OCI-LY1 (cell line): ENCODE measurements at regions not wholly inside any gene's neighbourhood (a gene's known extent, or its start where the extent isn't known, plus 50 kb on each side); places are given as distances from the start of the nearest gene placed in this dataset.

Source experiments
- H2AFZ ChIP-seq: fragments of 200-600 bp; sonication (generic), shearing (Covaris generic); 2 replicates; pipeline ENCODE4 v1.6.0; 2014; ENCODE audit warnings: antibody characterized with exemption, mild to moderate bottlenecking, low read length
- H3F3A ChIP-seq: fragments of 200-600 bp; sonication (generic), shearing (Covaris generic); 2 replicates; pipeline ENCODE4 v1.6.0; 2014; ENCODE audit warnings: mild to moderate bottlenecking, antibody characterized with exemption, low read length, moderate library complexity; ENCODE audit not compliant: insufficient read depth
- H3K27ac ChIP-seq: fragments of 200-600 bp; sonication (generic); 2 replicates; pipeline ENCODE4 v1.5.1; 2014; ENCODE audit warnings: low read length, mixed run types, mild to moderate bottlenecking, low read depth; ENCODE audit not compliant: poor library complexity, severe bottlenecking
- H3K27me3 ChIP-seq: fragments of 200-600 bp; sonication (generic); 2 replicates; pipeline ENCODE4 v1.6.0; 2014; ENCODE audit warnings: antibody characterized with exemption, mild to moderate bottlenecking, low read length, moderate library complexity; ENCODE audit not compliant: insufficient read depth
- H3K36me3 ChIP-seq: fragments of 200-600 bp; sonication (generic); 2 replicates; pipeline ENCODE4 v1.6.1; 2014; ENCODE audit warnings: mild to moderate bottlenecking, antibody characterized with exemption, low read length, moderate library complexity, mixed read lengths; ENCODE audit not compliant: insufficient read depth
- H3K4me1 ChIP-seq: fragments of 200-600 bp; sonication (generic); 2 replicates; pipeline ENCODE4 v1.5.1; 2014; ENCODE audit warnings: mild to moderate bottlenecking, low read length, moderate library complexity; ENCODE audit not compliant: insufficient read depth, severe bottlenecking
- H3K4me2 ChIP-seq: fragments of 200-600 bp; sonication (generic), shearing (Covaris generic); 2 replicates; pipeline ENCODE4 v1.6.1; 2014; ENCODE audit warnings: low read length
- H3K4me3 ChIP-seq: fragments of 200-600 bp; sonication (generic); 2 replicates; pipeline ENCODE4 v1.5.1; 2014; ENCODE audit warnings: low read length, low read depth, mild to moderate bottlenecking, mixed read lengths; ENCODE audit not compliant: poor library complexity, severe bottlenecking
- H3K79me2 ChIP-seq: fragments of 200-600 bp; shearing (Covaris generic); 2 replicates; pipeline ENCODE4 v1.6.1; 2016; ENCODE audit warnings: mixed run types, low read length, mixed read lengths; ENCODE audit not compliant: insufficient read depth
- H3K9ac ChIP-seq: fragments of 200-600 bp; sonication (generic), shearing (Covaris generic); 2 replicates; pipeline ENCODE4 v1.6.1; 2014; ENCODE audit warnings: mild to moderate bottlenecking, low read length, mixed read lengths
- H3K9me2 ChIP-seq: fragments of 200-600 bp; sonication (generic), shearing (Covaris generic); 2 replicates; pipeline ENCODE4 v1.6.1; 2014; ENCODE audit warnings: low read depth, mild to moderate bottlenecking, low read length, mixed read lengths
- H3K9me3 ChIP-seq: fragments of 200-600 bp; shearing (Covaris generic); 2 replicates; pipeline ENCODE4 v1.6.1; 2014; ENCODE audit warnings: low read length, mixed read lengths
- H4K20me1 ChIP-seq: fragments of 200-600 bp; sonication (generic), shearing (Covaris generic); 2 replicates; pipeline ENCODE4 v1.6.0; 2016; ENCODE audit warnings: mild to moderate bottlenecking, low read length; ENCODE audit not compliant: insufficient read depth
- EZH2 ChIP-seq: fragments of 200-600 bp; sonication (generic), shearing (Covaris generic); IDR thresholded peaks from 2 replicates; pipeline ENCODE4 v1.8.0; 2017; ENCODE audit warnings: borderline replicate concordance, mixed run types, mild to moderate bottlenecking, antibody characterized with exemption, low read length, moderate library complexity, mixed read lengths
- TF ChIP-seq, protein P1 (sequence below): fragments of 200-600 bp; sonication (generic), shearing (Covaris generic); IDR thresholded peaks from 2 replicates; pipeline ENCODE4 v1.5.1; 2017; ENCODE audit warnings: mild to moderate bottlenecking, antibody characterized with exemption, low read length, moderate library complexity, mixed read lengths

GRCh38 chrX:42992199-42992943 lies 214.4 kb upstream of the PPP1R2C start:
- Histone ChIP-seq H3K9me3 (no peaks in the 10 kb centered on the region), H3F3A (no peaks in the 10 kb centered on the region; the same call in 1 of the 2 replicates), H3K9me2 (no peaks in the 10 kb centered on the region), H3K4me2 (no peak overlapping the region), H3K27ac (peak overlapping the region; percentile 74), H3K27me3 (no peaks in the 10 kb centered on the region), H3K9ac (no peak overlapping the region), H3K36me3 (no peaks in the 10 kb centered on the region; the same call in 1 of the 2 replicates), H3K79me2 (no peaks in the 10 kb centered on the region), H3K4me3 (no peak overlapping the region), H4K20me1 (no peaks in the 10 kb centered on the region), H3K4me1 (peaks cover 84% of the 10 kb centered on the region), H2AFZ (no peak overlapping the region)
- no peak for TF ChIP-seq EZH2
- TF ChIP-seq, protein P1, sequence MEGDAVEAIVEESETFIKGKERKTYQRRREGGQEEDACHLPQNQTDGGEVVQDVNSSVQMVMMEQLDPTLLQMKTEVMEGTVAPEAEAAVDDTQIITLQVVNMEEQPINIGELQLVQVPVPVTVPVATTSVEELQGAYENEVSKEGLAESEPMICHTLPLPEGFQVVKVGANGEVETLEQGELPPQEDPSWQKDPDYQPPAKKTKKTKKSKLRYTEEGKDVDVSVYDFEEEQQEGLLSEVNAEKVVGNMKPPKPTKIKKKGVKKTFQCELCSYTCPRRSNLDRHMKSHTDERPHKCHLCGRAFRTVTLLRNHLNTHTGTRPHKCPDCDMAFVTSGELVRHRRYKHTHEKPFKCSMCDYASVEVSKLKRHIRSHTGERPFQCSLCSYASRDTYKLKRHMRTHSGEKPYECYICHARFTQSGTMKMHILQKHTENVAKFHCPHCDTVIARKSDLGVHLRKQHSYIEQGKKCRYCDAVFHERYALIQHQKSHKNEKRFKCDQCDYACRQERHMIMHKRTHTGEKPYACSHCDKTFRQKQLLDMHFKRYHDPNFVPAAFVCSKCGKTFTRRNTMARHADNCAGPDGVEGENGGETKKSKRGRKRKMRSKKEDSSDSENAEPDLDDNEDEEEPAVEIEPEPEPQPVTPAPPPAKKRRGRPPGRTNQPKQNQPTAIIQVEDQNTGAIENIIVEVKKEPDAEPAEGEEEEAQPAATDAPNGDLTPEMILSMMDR = no peak

DNA sequence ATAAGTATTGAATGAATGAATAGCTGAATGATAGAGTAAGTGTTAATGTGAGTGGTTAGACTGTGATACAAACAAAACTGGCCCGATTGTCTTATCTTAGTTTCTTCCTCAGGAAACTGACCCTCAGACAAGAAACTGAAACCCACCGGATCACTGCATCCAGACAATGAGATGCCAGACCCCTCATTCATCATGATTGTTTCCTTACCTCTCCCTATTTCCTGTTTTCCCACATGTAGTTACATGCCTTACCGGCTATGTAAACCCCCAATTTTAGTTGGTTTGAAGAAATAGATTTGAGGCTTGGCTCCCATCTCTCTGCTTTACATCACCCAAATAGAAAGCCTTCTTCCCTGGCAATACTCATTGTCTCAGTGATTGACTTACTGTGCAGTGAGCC lies 218.9 kb upstream of the PPP1R2C start:
- Histone ChIP-seq H3K9me2 (no peaks in the 10 kb centered on the region), H3K27me3 (no peaks in the 10 kb centered on the region), H3F3A (no peaks in the 10 kb centered on the region; the same call in 1 of the 2 replicates), H3K4me2 (no peak overlapping the region), H3K4me1 (peaks cover 71% of the 10 kb centered on the region), H3K9me3 (no peaks in the 10 kb centered on the region), H3K27ac (peak overlapping the region; percentile 79), H3K4me3 (no peak overlapping the region), H3K36me3 (no peaks in the 10 kb centered on the region; the same call in 1 of the 2 replicates), H3K9ac (peak overlapping the region; percentile 24; the same call in 1 of the 2 replicates), H3K79me2 (no peaks in the 10 kb centered on the region), H4K20me1 (no peaks in the 10 kb centered on the region), H2AFZ (no peak overlapping the region)
- TF ChIP-seq, protein P1 = no peak

DNA sequence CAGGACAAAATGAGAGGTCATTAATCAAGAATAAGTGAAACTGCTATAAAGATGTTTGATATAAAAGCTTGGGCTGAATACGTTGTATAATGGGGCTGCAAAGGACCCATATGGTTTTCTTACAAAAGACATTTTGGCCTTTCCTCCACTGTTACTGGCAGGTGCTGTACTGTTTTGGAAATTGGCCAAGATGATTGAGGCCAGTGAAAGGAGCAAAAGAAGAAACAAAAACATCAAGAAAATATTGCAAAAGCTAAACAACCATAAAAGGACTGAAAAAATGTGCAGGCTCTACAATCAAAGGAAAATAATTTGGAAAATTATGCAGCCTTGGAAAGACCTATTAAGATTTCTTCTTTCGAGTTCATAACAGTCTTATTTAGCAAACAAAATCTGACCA lies 222.2 kb upstream of the PPP1R2C start:
- Histone ChIP-seq H3K4me2 (peak overlapping the region; percentile 23; the same call in 1 of the 2 replicates), H3K9ac (peak overlapping the region; percentile 68), H3K9me3 (no peaks in the 10 kb centered on the region), H3K4me1 (peaks cover 79% of the 10 kb centered on the region), H2AFZ (0 out of 2 replicates have a peak overlapping the region, but pooled peaks have one; percentile 27), H3K9me2 (no peaks in the 10 kb centered on the region), H3K36me3 (no peaks in the 10 kb centered on the region; the same call in 1 of the 2 replicates), H4K20me1 (no peaks in the 10 kb centered on the region), H3K4me3 (no peak overlapping the region), H3K27ac (peak overlapping the region; percentile 92), H3K79me2 (no peaks in the 10 kb centered on the region), H3F3A (no peaks in the 10 kb centered on the region), H3K27me3 (no peaks in the 10 kb centered on the region)
- TF ChIP-seq, protein P1 = no peak
- TF ChIP-seq EZH2 = no peak
